ENCODE measurements at regions not wholly inside any gene's neighbourhood (a gene's known extent, or its start where the extent isn't known, plus 50 kb on each side); places are given as distances from the start of the nearest gene placed in this dataset.

DNA sequence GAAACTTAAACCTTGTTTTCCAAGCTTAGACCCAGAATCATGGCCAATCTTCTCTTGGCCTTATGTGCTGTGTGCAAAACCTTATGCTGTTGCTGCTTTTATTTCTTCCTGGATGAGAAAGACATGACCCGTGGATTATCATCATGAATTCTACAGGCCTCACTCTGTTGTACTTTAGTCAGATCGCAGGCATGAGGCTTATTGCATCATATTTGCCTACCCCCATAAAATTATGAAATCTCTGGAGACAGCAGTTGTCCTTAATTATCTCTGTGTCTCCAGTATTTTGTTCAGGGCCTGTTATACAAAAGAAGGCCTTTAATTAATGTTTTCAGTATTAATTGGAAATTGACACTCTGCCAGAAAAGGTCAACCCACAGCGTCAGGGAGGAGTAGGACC, 71.6 kb downstream of the PLCE1 start:
- Histone ChIP-seq H3K4me2 (ENCODE audit: low read depth, low read length) (no peak overlapping the region), H3K27ac (ENCODE audit: low read length) (no peak overlapping the region), H3K79me2 (ENCODE audit: low read length) (no peaks in the 10 kb centered on the region), H3K9me2 (replicated peaks; ENCODE audit: insufficient read depth, low read length) (no peaks in the 10 kb centered on the region), H3K9ac (ENCODE audit: low read length) (no peak overlapping the region), H3K4me3 (ENCODE audit: low read length) (no peak overlapping the region), H3K9me3 (replicated peaks; ENCODE audit: insufficient read depth, low read length) (no peaks in the 10 kb centered on the region), H3K36me3 (replicated peaks; ENCODE audit: insufficient read depth, low read length) (no peaks in the 10 kb centered on the region), H3K4me1 (ENCODE audit: low read length) (no peaks in the 10 kb centered on the region), H3K27me3 (replicated peaks; ENCODE audit: insufficient read depth, low read length) (no peaks in the 10 kb centered on the region), H3F3A (ENCODE audit: insufficient read depth, low read length) (no peaks in the 10 kb centered on the region), H2AFZ (ENCODE audit: low read length) (no peak overlapping the region), H4K20me1 (ENCODE audit: insufficient read depth, low read length) (no peaks in the 10 kb centered on the region)
- no peak for TF ChIP-seq CTCF (IDR thresholded peaks at IDR 0.05; ENCODE audit: low read length)
- TF ChIP-seq EZH2phosphoT487 (IDR thresholded peaks at IDR 0.05; ENCODE audit: low read length): no peak
- no peak for TF ChIP-seq EZH2 (optimal IDR thresholded peaks at IDR 0.05; ENCODE audit: low read depth, low read length)
- no peak for DNase-seq

- TF ChIP-seq EZH2phosphoT487 (IDR thresholded peaks at IDR 0.05; ENCODE audit: low read length) (no peak), EZH2 (optimal IDR thresholded peaks at IDR 0.05; ENCODE audit: low read depth, low read length) (no peak), CTCF (IDR thresholded peaks at IDR 0.05; ENCODE audit: low read length) (no peak)
- H3K27me3 ChIP-seq (replicated peaks; ENCODE audit: insufficient read depth, low read length): no peaks in the 10 kb centered on the region
- no peak overlapping the region for H3K4me2 ChIP-seq (ENCODE audit: low read depth, low read length)
- no peaks in the 10 kb centered on the region for H3F3A ChIP-seq (ENCODE audit: insufficient read depth, low read length)
- no peaks in the 10 kb centered on the region for H3K4me1 ChIP-seq (ENCODE audit: low read length)
- no peaks in the 10 kb centered on the region for H3K36me3 ChIP-seq (replicated peaks; ENCODE audit: insufficient read depth, low read length)
- H3K9me2 ChIP-seq (replicated peaks; ENCODE audit: insufficient read depth, low read length): no peaks in the 10 kb centered on the region
- H3K9ac ChIP-seq (ENCODE audit: low read length): no peak overlapping the region
- no peaks in the 10 kb centered on the region for H4K20me1 ChIP-seq (ENCODE audit: insufficient read depth, low read length)
- no peak for DNase-seq
- no peaks in the 10 kb centered on the region for H3K9me3 ChIP-seq (replicated peaks; ENCODE audit: insufficient read depth, low read length)
- no peak overlapping the region for H2AFZ ChIP-seq (ENCODE audit: low read length)
- no peaks in the 10 kb centered on the region for H3K79me2 ChIP-seq (ENCODE audit: low read length)
- no peak overlapping the region for H3K4me3 ChIP-seq (ENCODE audit: low read length)
- H3K27ac ChIP-seq (ENCODE audit: low read length): no peak overlapping the region
Observed at GRCh38 chr10:94065787-94066186, 72.1 kb downstream of the PLCE1 start.

- H3K4me2 ChIP-seq (ENCODE audit: low read depth, low read length): no peak overlapping the region
- H3K27me3 ChIP-seq (replicated peaks; ENCODE audit: insufficient read depth, low read length): no peaks in the 10 kb centered on the region
- H3K4me1 ChIP-seq (ENCODE audit: low read length): no peaks in the 10 kb centered on the region
- H3K9me3 ChIP-seq (replicated peaks; ENCODE audit: insufficient read depth, low read length): no peaks in the 10 kb centered on the region
- H3K27ac ChIP-seq (ENCODE audit: low read length): no peak overlapping the region
- no peaks in the 10 kb centered on the region for H4K20me1 ChIP-seq (ENCODE audit: insufficient read depth, low read length)
- no peak overlapping the region for H3K4me3 ChIP-seq (ENCODE audit: low read length)
- H2AFZ ChIP-seq (ENCODE audit: low read length): no peak overlapping the region
- no peak overlapping the region for H3K9ac ChIP-seq (ENCODE audit: low read length)
- H3F3A ChIP-seq (ENCODE audit: insufficient read depth, low read length): no peaks in the 10 kb centered on the region
- no peaks in the 10 kb centered on the region for H3K9me2 ChIP-seq (replicated peaks; ENCODE audit: insufficient read depth, low read length)
- H3K36me3 ChIP-seq (replicated peaks; ENCODE audit: insufficient read depth, low read length): no peaks in the 10 kb centered on the region
- peak; percentile 22 for DNase-seq
- H3K79me2 ChIP-seq (ENCODE audit: low read length): no peaks in the 10 kb centered on the region
- TF ChIP-seq EZH2 (optimal IDR thresholded peaks at IDR 0.05; ENCODE audit: low read depth, low read length): no peak
- no peak for TF ChIP-seq EZH2phosphoT487 (IDR thresholded peaks at IDR 0.05; ENCODE audit: low read length)
- no peak for TF ChIP-seq CTCF (IDR thresholded peaks at IDR 0.05; ENCODE audit: low read length)
Observed at GRCh38 chr10:94066411-94066810, 72.7 kb downstream of the PLCE1 start.
